ENCODE measurements at regions not wholly inside any gene's neighbourhood (a gene's known extent, or its start where the extent isn't known, plus 50 kb on each side); places are given as distances from the start of the nearest gene placed in this dataset.

GRCh38 chr5:3344671-3345070 lies 251.0 kb upstream of the IRX1 start:
- DNase-seq (ENCODE audit: extremely low read depth in 1 of 4, low spot score in 3 of 4) (no peak), FAIRE-seq (no peak), ATAC-seq (no peak)
- H3K36me3 ChIP-seq (ENCODE audit: control insufficient read depth, insufficient read depth, low read length) = no peaks in the 10 kb centered on the region
- BruUV-seq (replicated peaks) = no TSS peak
- no peaks in the 10 kb centered on the region for H3K79me2 ChIP-seq (ENCODE audit: control insufficient read depth, insufficient read depth, low read length)
- POLR2A ChIA-PET = no interaction called here
- CTCF ChIA-PET (ENCODE audit: low intra/inter-chr PET ratio) = no interaction called here
- in situ Hi-C loops (cut with MboI) = no loop called here
- H4K20me1 ChIP-seq (replicated peaks; ENCODE audit: control insufficient read depth, insufficient read depth, low read length) = no peaks in the 10 kb centered on the region
- no peak overlapping the region for H3K9ac ChIP-seq (ENCODE audit: insufficient read depth in 1 of 2, low read depth in 2 of 2, low read length in 2 of 2)
- peaks cover 3 to 24% of the 10 kb centered on the region in 2 experiments; a peak in 3 of 5 replicates for H3K27me3 ChIP-seq (ENCODE audit: control insufficient read depth in 2 of 2, insufficient read depth in 2 of 2, low read length in 2 of 2)
- intact Hi-C loops (cut with micrococcal nuclease) = no loop called here
- TF ChIP-seq GATA2 (CRISPR knock-in tag; IDR thresholded peaks at IDR 0.05) (no peak), MAFF (IDR thresholded peaks at IDR 0.05; ENCODE audit: low read length) (no peak), ZNF551 (CRISPR knock-in tag; IDR thresholded peaks at IDR 0.05) (no peak), IRF2 (CRISPR knock-in tag; IDR thresholded peaks at IDR 0.05) (no peak), MEIS2 (IDR thresholded peaks at IDR 0.05; ENCODE audit: partially characterized antibody) (no peak), CHCHD3 (CRISPR knock-in tag; IDR thresholded peaks at IDR 0.05) (no peak), DNMT1 (IDR thresholded peaks at IDR 0.05) (no peak), BRD9 (IDR thresholded peaks at IDR 0.05; ENCODE audit: low read depth, partially characterized antibody) (no peak), RB1 (IDR thresholded peaks at IDR 0.05; ENCODE audit: low read depth) (no peak), CREB5 (CRISPR knock-in tag; IDR thresholded peaks at IDR 0.05) (no peak)
- H3K9me1 ChIP-seq (ENCODE audit: control insufficient read depth, insufficient read depth, low read length) = peaks cover 5% of the 10 kb centered on the region
- H2AFZ ChIP-seq (ENCODE audit: low read depth, low read length) = no peak overlapping the region
- WGBS (ENCODE audit: insufficient coverage, low coverage, missing lambda C conversion rate) = 0% methylated on average over 11 of the region's 11 CpGs
- H3K4me3 ChIP-seq = no peak overlapping the region
- no peaks in the 10 kb centered on the region for H3K9me3 ChIP-seq (replicated peaks; ENCODE audit: control insufficient read depth, insufficient read depth, low read depth, low read length)
- H3K4me1 ChIP-seq (replicated peaks in 1 of 2; ENCODE audit: control insufficient read depth in 2 of 2, insufficient read depth in 2 of 2, low read length in 2 of 2) = no peaks in the 10 kb centered on the region
- no peak overlapping the region for H3K27ac ChIP-seq (ENCODE audit: extremely low read depth, low read depth, low read length)
- no peak overlapping the region for H3K4me2 ChIP-seq (ENCODE audit: insufficient read depth, low read length)
